Neural cell (in vitro differentiated cells): ENCODE measurements at regions not wholly inside any gene's neighbourhood (a gene's known extent, or its start where the extent isn't known, plus 50 kb on each side); places are given as distances from the start of the nearest gene placed in this dataset.

Source experiments
- EP300 ChIP-seq: fragments of 450-650 bp; conservative IDR thresholded peaks from 2 replicates; pipeline ENCODE4 v1.6.1; 2014; ENCODE audit warnings: antibody characterized with exemption, mild to moderate bottlenecking, moderate library complexity; ENCODE audit not compliant: poor library complexity, severe bottlenecking
- TF ChIP-seq, protein P1 (sequence below): fragments of 450-650 bp; IDR thresholded peaks from 2 replicates; pipeline ENCODE4 v1.5.1; 2014; ENCODE audit warnings: antibody characterized with exemption, mild to moderate bottlenecking, moderate library complexity; ENCODE audit not compliant: poor library complexity, severe bottlenecking

GRCh38 chr6:146972546-146972945 is 231.7 kb upstream of the STXBP5 start:
- no peak for TF ChIP-seq EP300
- TF ChIP-seq, protein P1, sequence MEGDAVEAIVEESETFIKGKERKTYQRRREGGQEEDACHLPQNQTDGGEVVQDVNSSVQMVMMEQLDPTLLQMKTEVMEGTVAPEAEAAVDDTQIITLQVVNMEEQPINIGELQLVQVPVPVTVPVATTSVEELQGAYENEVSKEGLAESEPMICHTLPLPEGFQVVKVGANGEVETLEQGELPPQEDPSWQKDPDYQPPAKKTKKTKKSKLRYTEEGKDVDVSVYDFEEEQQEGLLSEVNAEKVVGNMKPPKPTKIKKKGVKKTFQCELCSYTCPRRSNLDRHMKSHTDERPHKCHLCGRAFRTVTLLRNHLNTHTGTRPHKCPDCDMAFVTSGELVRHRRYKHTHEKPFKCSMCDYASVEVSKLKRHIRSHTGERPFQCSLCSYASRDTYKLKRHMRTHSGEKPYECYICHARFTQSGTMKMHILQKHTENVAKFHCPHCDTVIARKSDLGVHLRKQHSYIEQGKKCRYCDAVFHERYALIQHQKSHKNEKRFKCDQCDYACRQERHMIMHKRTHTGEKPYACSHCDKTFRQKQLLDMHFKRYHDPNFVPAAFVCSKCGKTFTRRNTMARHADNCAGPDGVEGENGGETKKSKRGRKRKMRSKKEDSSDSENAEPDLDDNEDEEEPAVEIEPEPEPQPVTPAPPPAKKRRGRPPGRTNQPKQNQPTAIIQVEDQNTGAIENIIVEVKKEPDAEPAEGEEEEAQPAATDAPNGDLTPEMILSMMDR = no peak
